NT2/D1 (cell line): ENCODE measurements at regions not wholly inside any gene's neighbourhood (a gene's known extent, or its start where the extent isn't known, plus 50 kb on each side); places are given as distances from the start of the nearest gene placed in this dataset.
"Not testable (repeated sequence)": the region's sequence is repeated elsewhere in the genome, so short reads cannot be mapped to it uniquely, and the experiment has no call there.

Source experiments
- DNase-seq: peaks from one replicate; pipeline ENCODE4 v3.0.0-alpha.2; 2011; ENCODE audit warnings: low read depth, low spot score
- H3K27me3 ChIP-seq: 2 replicates; pipeline ENCODE4 v1.6.0; 2011; ENCODE audit warnings: mild to moderate bottlenecking; ENCODE audit not compliant: insufficient read length, insufficient read depth
- H3K36me3 ChIP-seq: 2 replicates; pipeline ENCODE4 v1.6.1; 2011; ENCODE audit warnings: mild to moderate bottlenecking, low read length, mixed read lengths; ENCODE audit not compliant: insufficient read depth, insufficient read length
- H3K4me1 ChIP-seq: 2 replicates; pipeline ENCODE4 v1.5.1; 2011; ENCODE audit not compliant: insufficient read depth, insufficient read length
- H3K4me3 ChIP-seq: 2 replicates; pipeline ENCODE4 v1.5.1; 2011; ENCODE audit warnings: low read depth; ENCODE audit not compliant: insufficient read length
- H3K9ac ChIP-seq: 2 replicates; pipeline ENCODE4 v1.6.0; 2011; ENCODE audit warnings: low read depth; ENCODE audit not compliant: insufficient read length
- H3K9me3 ChIP-seq: 2 replicates; pipeline ENCODE4 v1.5.1; 2011; ENCODE audit warnings: mild to moderate bottlenecking, low read length; ENCODE audit not compliant: insufficient read depth
- SUZ12 ChIP-seq: IDR thresholded peaks from 2 replicates; pipeline ENCODE4 v1.6.1; 2011; ENCODE audit not compliant: insufficient read length, insufficient read depth; ENCODE audit errors: extremely low read depth
- YY1 ChIP-seq: IDR thresholded peaks from 2 replicates; pipeline ENCODE4 v1.6.1; 2011; ENCODE audit not compliant: insufficient read length, insufficient read depth
- ZNF274 ChIP-seq: IDR thresholded peaks from 2 replicates; pipeline ENCODE4 v1.6.1; 2011; ENCODE audit warnings: mild to moderate bottlenecking, low read depth, low read length

DNA sequence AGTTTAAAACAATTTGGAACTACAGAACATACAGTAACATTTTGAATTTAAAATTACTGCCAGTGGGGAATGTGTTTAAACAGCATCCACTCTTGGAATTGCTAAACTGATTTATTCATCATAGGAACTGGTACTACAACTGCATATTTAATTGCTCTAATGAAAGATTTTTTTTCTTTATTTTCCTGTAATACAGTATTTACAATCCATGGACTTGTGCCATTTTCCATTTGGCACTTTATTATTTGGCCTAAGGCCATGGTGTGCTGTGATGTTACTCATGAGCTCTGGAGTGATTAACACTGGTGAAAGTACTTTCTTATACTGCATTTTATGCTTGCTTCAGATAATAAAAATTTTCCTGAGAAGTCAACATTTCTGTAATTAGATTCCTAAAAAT, 69.7 kb upstream of the NUDT6 start:
- no peak for DNase-seq
- Histone ChIP-seq H3K4me3 (no peak overlapping the region), H3K9ac (no peak overlapping the region), H3K27me3 (no peaks in the 10 kb centered on the region), H3K36me3 (no peaks in the 10 kb centered on the region), H3K9me3 (peaks cover 8% of the 10 kb centered on the region; the same call in 1 of the 2 replicates), H3K4me1 (no peaks in the 10 kb centered on the region)
- TF ChIP-seq ZNF274 (no peak), SUZ12 (no peak), YY1 (no peak)

DNA sequence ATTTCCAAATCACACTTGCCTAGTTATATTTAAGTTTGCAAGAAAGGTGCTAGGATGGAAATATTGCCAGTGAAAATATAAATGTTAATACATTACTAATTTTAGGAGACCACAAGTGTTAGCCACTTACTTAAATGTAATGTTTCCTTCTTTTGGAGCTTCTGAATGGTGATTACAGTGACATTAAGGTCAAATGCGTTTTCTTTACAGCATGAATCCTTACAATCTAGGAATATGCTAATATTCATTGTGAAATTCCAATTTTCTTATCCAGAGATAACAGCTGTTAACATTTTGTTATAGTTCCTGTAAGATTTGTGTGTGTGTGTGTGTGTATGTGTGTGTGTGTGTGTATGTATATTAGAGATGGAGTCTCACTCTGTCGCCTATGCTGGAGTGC, 70.2 kb upstream of the NUDT6 start:
- no peak overlapping the region for H3K9ac ChIP-seq
- no peak for DNase-seq
- H3K27me3 ChIP-seq = no peaks in the 10 kb centered on the region
- H3K9me3 ChIP-seq = peaks cover 4% of the 10 kb centered on the region; the same call in 1 of the 2 replicates
- TF ChIP-seq SUZ12 (no peak), ZNF274 (no peak), YY1 (no peak)
- H3K4me3 ChIP-seq = no peak overlapping the region
- H3K36me3 ChIP-seq = no peaks in the 10 kb centered on the region
- no peaks in the 10 kb centered on the region for H3K4me1 ChIP-seq

DNA sequence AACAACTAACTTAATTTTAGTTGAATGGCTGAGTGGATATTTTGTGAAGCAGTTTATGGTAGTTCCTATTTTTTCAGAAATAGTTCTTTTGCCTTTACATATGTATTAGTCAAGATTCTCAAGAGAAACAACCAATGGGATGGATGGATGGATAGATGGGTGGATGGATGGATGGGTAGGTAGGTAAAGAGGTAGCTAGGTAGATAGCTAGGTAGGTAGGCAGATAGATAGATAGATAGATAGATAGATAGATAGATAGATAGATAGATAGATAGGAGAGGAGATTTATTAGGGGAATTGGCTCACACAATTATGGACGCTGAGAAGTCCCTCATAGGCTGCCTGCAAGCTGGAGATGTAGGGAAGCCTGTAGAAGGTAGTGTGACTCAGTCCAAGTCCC, 74.0 kb upstream of the NUDT6 start:
- Histone ChIP-seq H3K4me1 (no peaks in the 10 kb centered on the region), H3K4me3 (no peak overlapping the region), H3K9me3 (no peaks in the 10 kb centered on the region), H3K9ac (no peak overlapping the region), H3K36me3 (no peaks in the 10 kb centered on the region), H3K27me3 (no peaks in the 10 kb centered on the region)
- DNase-seq = no peak
- TF ChIP-seq SUZ12 = no peak
- TF ChIP-seq ZNF274 = no peak
- no peak for TF ChIP-seq YY1

DNA sequence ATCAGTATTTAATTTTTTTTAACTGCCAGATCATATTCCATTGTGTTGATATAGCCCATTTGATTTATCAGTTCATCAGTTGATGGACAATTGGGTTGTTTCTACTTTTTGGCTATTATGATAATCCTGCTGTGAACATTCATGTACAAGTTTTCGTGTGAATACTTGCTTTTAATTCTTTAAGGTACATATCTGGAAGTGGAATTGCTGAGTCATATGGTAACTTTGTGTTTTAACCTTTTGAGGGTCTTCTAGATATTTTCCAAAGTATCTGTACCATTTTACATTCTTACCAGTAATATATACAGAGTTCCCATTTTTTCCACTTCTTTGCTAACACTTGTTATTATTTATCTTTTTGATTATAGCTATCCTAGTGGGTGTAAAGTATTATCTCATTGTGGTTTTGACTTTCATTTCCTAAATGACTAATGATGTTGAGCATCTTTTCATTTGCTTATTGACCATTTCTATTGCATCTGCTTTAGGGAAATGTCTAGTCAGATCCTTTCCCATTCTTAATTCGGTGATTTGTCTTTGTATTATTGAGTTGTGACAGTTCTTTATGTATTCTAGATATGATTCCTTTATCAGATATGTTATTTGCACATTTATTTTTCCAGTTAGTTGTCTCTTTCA, 75.2 kb upstream of the NUDT6 start:
- TF ChIP-seq ZNF274 (no peak), SUZ12 (no peak), YY1 (no peak)
- no peaks in the 10 kb centered on the region for H3K4me1 ChIP-seq
- H3K9me3 ChIP-seq = no peaks in the 10 kb centered on the region
- no peaks in the 10 kb centered on the region for H3K36me3 ChIP-seq
- H3K9ac ChIP-seq = no peak overlapping the region
- no peak for DNase-seq
- no peaks in the 10 kb centered on the region for H3K27me3 ChIP-seq
- H3K4me3 ChIP-seq = no peak overlapping the region

DNA sequence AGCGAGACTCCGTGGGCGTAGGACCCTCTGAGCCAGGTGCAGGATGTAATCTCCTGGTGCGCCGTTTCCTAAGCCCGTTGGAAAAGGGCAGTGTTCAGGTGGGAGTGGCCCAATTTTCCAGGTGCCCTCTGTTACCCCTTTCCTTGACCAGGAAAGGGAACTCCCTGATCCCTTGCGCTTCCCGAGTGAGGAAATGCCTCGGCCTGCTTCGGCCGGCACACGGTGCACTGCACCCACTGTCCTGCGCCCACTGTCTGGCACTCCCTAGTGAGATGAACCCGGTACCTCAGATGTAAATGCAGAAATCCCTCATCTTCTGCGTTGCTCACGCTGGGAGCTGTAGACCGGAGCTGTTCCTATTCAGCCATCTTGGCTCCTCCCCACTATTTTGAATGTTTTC, 81.7 kb upstream of the NUDT6 start:
- not testable (repeated sequence) for H3K4me1 ChIP-seq, H3K9me3 ChIP-seq, H3K36me3 ChIP-seq, DNase-seq, H3K27me3 ChIP-seq, H3K9ac ChIP-seq, H3K4me3 ChIP-seq

- not testable (repeated sequence) for DNase-seq, H3K36me3 ChIP-seq, H3K4me3 ChIP-seq, H3K27me3 ChIP-seq, H3K4me1 ChIP-seq, H3K9ac ChIP-seq, H3K9me3 ChIP-seq
Observed at GRCh38 chr4:123005126-123005525, 82.7 kb upstream of the NUDT6 start.

DNA sequence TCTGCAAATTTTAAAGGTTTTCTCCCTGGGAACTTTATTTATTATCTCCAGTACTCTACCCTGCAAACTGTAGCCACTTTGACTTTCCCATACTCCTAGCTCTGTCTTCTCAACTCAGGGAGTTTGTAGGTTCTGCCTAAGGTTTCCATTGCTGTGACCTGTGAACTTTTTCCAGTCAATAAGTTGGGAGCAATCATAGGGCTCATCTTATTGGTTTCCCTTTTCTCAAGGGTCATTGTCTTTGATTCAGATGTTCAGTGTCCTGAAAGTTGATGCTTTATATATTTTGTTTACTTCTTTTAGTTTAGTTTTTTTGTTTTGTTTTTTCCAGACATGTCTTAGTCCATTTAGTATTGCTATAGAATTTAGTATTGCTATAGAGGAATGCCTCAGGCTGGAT, 85.3 kb upstream of the NUDT6 start:
- H3K4me3 ChIP-seq = no peak overlapping the region
- DNase-seq = no peak
- H3K4me1 ChIP-seq = no peaks in the 10 kb centered on the region
- no peak overlapping the region for H3K9ac ChIP-seq
- H3K36me3 ChIP-seq = peaks cover 9% of the 10 kb centered on the region
- H3K27me3 ChIP-seq = no peaks in the 10 kb centered on the region
- H3K9me3 ChIP-seq = no peaks in the 10 kb centered on the region
- TF ChIP-seq SUZ12 (no peak), ZNF274 (no peak), YY1 (no peak)

DNA sequence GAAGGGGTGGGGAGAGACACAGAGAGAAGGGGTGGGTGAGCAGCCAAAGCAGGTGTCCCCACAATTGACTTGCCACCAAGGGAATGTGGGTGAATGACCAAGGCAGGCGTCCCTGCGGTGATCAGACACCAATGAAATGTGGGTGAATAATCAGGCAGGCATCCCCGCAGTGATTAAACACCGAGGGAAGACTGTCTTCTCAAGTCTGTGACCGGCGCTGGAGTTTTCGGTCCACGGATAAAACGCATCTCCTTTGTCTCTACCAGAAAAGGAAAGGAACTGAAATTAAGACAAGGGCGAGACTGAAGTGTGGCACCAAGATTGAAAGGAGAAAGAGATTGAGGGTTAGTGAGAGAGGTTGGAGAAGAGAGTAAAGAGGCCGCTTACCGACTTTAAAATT, 90.0 kb upstream of the NUDT6 start:
- H3K36me3 ChIP-seq, H3K9ac ChIP-seq, DNase-seq, H3K4me1 ChIP-seq, H3K27me3 ChIP-seq, H3K4me3 ChIP-seq: not testable (repeated sequence)
- H3K9me3 ChIP-seq = 0 out of 2 replicates have a peak, but pooled peaks cover 11% of the 10 kb centered on the region
